Vagina (tissue), 2 donors: ENCODE measurements at regions not wholly inside any gene's neighbourhood (a gene's known extent, or its start where the extent isn't known, plus 50 kb on each side); places are given as distances from the start of the nearest gene placed in this dataset.

Experiments
- CTCF ChIP-seq, 3 experiments: fragments of 450-650 bp in 2 of 3; fragments of 200-600 bp in 1 of 3; sonication (generic) in 1 of 3; IDR thresholded peaks; one replicate each; pipeline ENCODE4 v1.5.1; 2017 to 2019; ENCODE audit warnings: antibody characterized with exemption in 3 of 3, mild to moderate bottlenecking in 2 of 3, moderate library complexity in 2 of 3
- POLR2A ChIP-seq, 2 donors: fragments of 450-650 bp; IDR thresholded peaks; one replicate each; pipeline ENCODE4 v1.6.1; 2017; ENCODE audit warnings: antibody characterized with exemption in 2 of 2, mild to moderate bottlenecking in 2 of 2, moderate library complexity in 2 of 2

DNA sequence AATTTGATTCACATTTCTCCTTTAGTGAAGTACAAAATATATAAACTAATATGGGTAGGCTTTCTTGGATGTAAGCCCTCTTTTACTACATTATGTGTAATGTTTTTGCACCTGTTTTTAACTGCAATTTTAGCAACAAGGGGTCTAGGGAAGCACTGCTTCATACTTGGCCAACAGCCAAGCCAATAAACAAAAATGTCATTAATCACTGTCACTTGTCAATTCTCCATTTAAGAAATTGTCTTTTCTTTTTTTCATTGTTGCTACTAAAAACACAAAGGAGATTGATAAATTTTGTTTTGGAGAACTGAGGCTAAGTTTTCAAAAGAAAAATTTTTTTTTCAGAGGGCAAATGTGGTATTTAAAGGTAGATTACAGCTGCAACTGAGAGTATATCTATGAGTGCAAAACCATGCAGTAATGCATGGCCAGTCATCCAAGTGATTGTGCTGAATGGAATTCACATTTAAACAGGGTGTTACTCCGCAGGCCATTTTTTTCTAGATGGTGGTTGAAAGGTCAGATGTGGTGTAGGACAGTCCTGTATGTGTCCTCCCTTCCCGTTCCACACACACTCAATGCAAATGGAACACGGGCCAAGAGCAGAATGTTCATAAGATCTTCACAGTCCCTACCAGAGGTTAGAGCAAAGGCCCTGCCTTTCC lies 503.0 kb upstream of the LMO3 start:
- TF ChIP-seq POLR2A (IDR thresholded peaks at IDR 0.05) = no peak
- TF ChIP-seq CTCF (IDR thresholded peaks at IDR 0.05) = no peak
